ENCODE measurements at regions not wholly inside any gene's neighbourhood (a gene's known extent, or its start where the extent isn't known, plus 50 kb on each side); places are given as distances from the start of the nearest gene placed in this dataset.
"Not testable (repeated sequence)": the region's sequence is repeated elsewhere in the genome, so short reads cannot be mapped to it uniquely, and the experiment has no call there.

- Histone ChIP-seq H3K36me3 (ENCODE audit: control insufficient read depth in 3 of 3, insufficient read depth in 2 of 3, low read depth in 1 of 3, low read length in 3 of 3) (no peaks in the 10 kb centered on the region), H3K4me1 (ENCODE audit: control insufficient read depth in 3 of 3, insufficient read depth in 2 of 3, low read depth in 1 of 3, low read length in 2 of 3) (peaks cover 0 to 11% (median 5%) of the 10 kb centered on the region in 3 donors), H3K9me3 (ENCODE audit: control insufficient read depth in 2 of 2, insufficient read depth in 1 of 2, low read depth in 1 of 2, low read length in 1 of 2) (no peaks in the 10 kb centered on the region), H3K27ac (ENCODE audit: low read depth in 1 of 3, low read length in 2 of 3) (no peak overlapping the region), H3K4me3 (ENCODE audit: low read depth in 1 of 3, low read length in 3 of 3) (no peak overlapping the region), H3K27me3 (ENCODE audit: control insufficient read depth in 3 of 3, insufficient read depth in 3 of 3, low read length in 3 of 3) (no peaks in the 10 kb centered on the region)
- FAIRE-seq (no peak), DNase-seq (no peak)
- WGBS, 3 donors, result 82 to 85% (median 82%) methylated on average over 2 of the region's 2 CpGs
Measured at GRCh38 chr3:178203650-178204049, 332.6 kb upstream of the KCNMB2 start.

GRCh38 chr3:178205740-178206139 is 330.5 kb upstream of the KCNMB2 start:
- WGBS, 3 donors, result 83 to 88% (median 88%) methylated on average over 1 of the region's 1 CpG
- DNase-seq (no peak), FAIRE-seq (no peak)
- Histone ChIP-seq H3K4me3 (ENCODE audit: low read depth in 1 of 3, low read length in 3 of 3) (no peak overlapping the region), H3K27ac (ENCODE audit: low read depth in 1 of 3, low read length in 2 of 3) (no peak overlapping the region), H3K9me3 (ENCODE audit: control insufficient read depth in 2 of 2, insufficient read depth in 1 of 2, low read depth in 1 of 2, low read length in 1 of 2) (no peaks in the 10 kb centered on the region), H3K27me3 (ENCODE audit: control insufficient read depth in 3 of 3, insufficient read depth in 3 of 3, low read length in 3 of 3) (no peaks in the 10 kb centered on the region), H3K36me3 (ENCODE audit: control insufficient read depth in 3 of 3, insufficient read depth in 2 of 3, low read depth in 1 of 3, low read length in 3 of 3) (no peaks in the 10 kb centered on the region), H3K4me1 (ENCODE audit: control insufficient read depth in 3 of 3, insufficient read depth in 2 of 3, low read depth in 1 of 3, low read length in 2 of 3) (peaks cover 0 to 11% (median 5%) of the 10 kb centered on the region in 3 donors)

GRCh38 chr3:178206521-178206920 is 329.7 kb upstream of the KCNMB2 start:
- peak in 1 of 2 donors; percentile 16 for DNase-seq
- Histone ChIP-seq H3K9me3 (ENCODE audit: control insufficient read depth in 2 of 2, insufficient read depth in 1 of 2, low read depth in 1 of 2, low read length in 1 of 2) (no peaks in the 10 kb centered on the region), H3K4me1 (ENCODE audit: control insufficient read depth in 3 of 3, insufficient read depth in 2 of 3, low read depth in 1 of 3, low read length in 2 of 3) (peaks cover 0 to 9% (median 4%) of the 10 kb centered on the region in 3 donors), H3K36me3 (ENCODE audit: control insufficient read depth in 3 of 3, insufficient read depth in 2 of 3, low read depth in 1 of 3, low read length in 3 of 3) (no peaks in the 10 kb centered on the region), H3K27ac (ENCODE audit: low read depth in 1 of 3, low read length in 2 of 3) (no peak overlapping the region), H3K4me3 (ENCODE audit: low read depth in 1 of 3, low read length in 3 of 3) (no peak overlapping the region), H3K27me3 (ENCODE audit: control insufficient read depth in 3 of 3, insufficient read depth in 3 of 3, low read length in 3 of 3) (no peaks in the 10 kb centered on the region)
- 21 to 63% (median 53%) methylated on average over 3 of the region's 3 CpGs for WGBS, 3 donors
- FAIRE-seq, result no peak

- not testable (repeated sequence) for H3K36me3 ChIP-seq (ENCODE audit: control insufficient read depth in 3 of 3, insufficient read depth in 2 of 3, low read depth in 1 of 3, low read length in 3 of 3); FAIRE-seq; DNase-seq; H3K4me3 ChIP-seq (ENCODE audit: low read depth in 1 of 3, low read length in 3 of 3); H3K9me3 ChIP-seq (ENCODE audit: control insufficient read depth in 2 of 2, insufficient read depth in 1 of 2, low read depth in 1 of 2, low read length in 1 of 2); H3K4me1 ChIP-seq (ENCODE audit: control insufficient read depth in 3 of 3, insufficient read depth in 2 of 3, low read depth in 1 of 3, low read length in 2 of 3); H3K27ac ChIP-seq (ENCODE audit: low read depth in 1 of 3, low read length in 2 of 3); H3K27me3 ChIP-seq (ENCODE audit: control insufficient read depth in 3 of 3, insufficient read depth in 3 of 3, low read length in 3 of 3)
- 81 to 88% (median 87%) methylated on average over 2 of the region's 2 CpGs for WGBS, 3 donors
Measured at GRCh38 chr3:178207161-178207560, 329.1 kb upstream of the KCNMB2 start.

- FAIRE-seq; H3K9me3 ChIP-seq (ENCODE audit: control insufficient read depth in 2 of 2, insufficient read depth in 1 of 2, low read depth in 1 of 2, low read length in 1 of 2); H3K27ac ChIP-seq (ENCODE audit: low read depth in 1 of 3, low read length in 2 of 3); H3K4me3 ChIP-seq (ENCODE audit: low read depth in 1 of 3, low read length in 3 of 3); H3K4me1 ChIP-seq (ENCODE audit: control insufficient read depth in 3 of 3, insufficient read depth in 2 of 3, low read depth in 1 of 3, low read length in 2 of 3); DNase-seq; H3K36me3 ChIP-seq (ENCODE audit: control insufficient read depth in 3 of 3, insufficient read depth in 2 of 3, low read depth in 1 of 3, low read length in 3 of 3); H3K27me3 ChIP-seq (ENCODE audit: control insufficient read depth in 3 of 3, insufficient read depth in 3 of 3, low read length in 3 of 3): not testable (repeated sequence)
- 68 to 78% (median 77%) methylated on average over 9 of the region's 9 CpGs for WGBS, 3 donors
Measured at GRCh38 chr3:178207627-178208026, 328.6 kb upstream of the KCNMB2 start.

- not testable (repeated sequence) for DNase-seq; H3K9me3 ChIP-seq (ENCODE audit: control insufficient read depth in 2 of 2, insufficient read depth in 1 of 2, low read depth in 1 of 2, low read length in 1 of 2); H3K27ac ChIP-seq (ENCODE audit: low read depth in 1 of 3, low read length in 2 of 3); H3K27me3 ChIP-seq (ENCODE audit: control insufficient read depth in 3 of 3, insufficient read depth in 3 of 3, low read length in 3 of 3); H3K4me1 ChIP-seq (ENCODE audit: control insufficient read depth in 3 of 3, insufficient read depth in 2 of 3, low read depth in 1 of 3, low read length in 2 of 3); H3K36me3 ChIP-seq (ENCODE audit: control insufficient read depth in 3 of 3, insufficient read depth in 2 of 3, low read depth in 1 of 3, low read length in 3 of 3); FAIRE-seq; H3K4me3 ChIP-seq (ENCODE audit: low read depth in 1 of 3, low read length in 3 of 3)
- WGBS, 3 donors, result 100% methylated on average over 1 of the region's 1 CpG
Measured at GRCh38 chr3:178209116-178209515, 327.1 kb upstream of the KCNMB2 start.

GRCh38 chr3:178209618-178210017 is 326.6 kb upstream of the KCNMB2 start:
- not testable (repeated sequence) for H3K36me3 ChIP-seq (ENCODE audit: control insufficient read depth in 3 of 3, insufficient read depth in 2 of 3, low read depth in 1 of 3, low read length in 3 of 3); H3K27me3 ChIP-seq (ENCODE audit: control insufficient read depth in 3 of 3, insufficient read depth in 3 of 3, low read length in 3 of 3); H3K4me3 ChIP-seq (ENCODE audit: low read depth in 1 of 3, low read length in 3 of 3); H3K27ac ChIP-seq (ENCODE audit: low read depth in 1 of 3, low read length in 2 of 3); H3K9me3 ChIP-seq (ENCODE audit: control insufficient read depth in 2 of 2, insufficient read depth in 1 of 2, low read depth in 1 of 2, low read length in 1 of 2); FAIRE-seq; H3K4me1 ChIP-seq (ENCODE audit: control insufficient read depth in 3 of 3, insufficient read depth in 2 of 3, low read depth in 1 of 3, low read length in 2 of 3); DNase-seq
- WGBS, 3 donors, result 86 to 92% (median 89%) methylated on average over 2 of the region's 2 CpGs

- DNase-seq; H3K4me3 ChIP-seq (ENCODE audit: low read depth in 1 of 3, low read length in 3 of 3); H3K9me3 ChIP-seq (ENCODE audit: control insufficient read depth in 2 of 2, insufficient read depth in 1 of 2, low read depth in 1 of 2, low read length in 1 of 2); H3K27me3 ChIP-seq (ENCODE audit: control insufficient read depth in 3 of 3, insufficient read depth in 3 of 3, low read length in 3 of 3); H3K27ac ChIP-seq (ENCODE audit: low read depth in 1 of 3, low read length in 2 of 3); H3K36me3 ChIP-seq (ENCODE audit: control insufficient read depth in 3 of 3, insufficient read depth in 2 of 3, low read depth in 1 of 3, low read length in 3 of 3); FAIRE-seq; H3K4me1 ChIP-seq (ENCODE audit: control insufficient read depth in 3 of 3, insufficient read depth in 2 of 3, low read depth in 1 of 3, low read length in 2 of 3): not testable (repeated sequence)
- 86 to 100% (median 86%) methylated on average over 1 of the region's 1 CpG for WGBS, 3 donors
Measured at GRCh38 chr3:178211086-178211485, 325.1 kb upstream of the KCNMB2 start.

GRCh38 chr3:178217479-178217878 is 318.8 kb upstream of the KCNMB2 start:
- Histone ChIP-seq H3K9me3 (ENCODE audit: control insufficient read depth in 2 of 2, insufficient read depth in 1 of 2, low read depth in 1 of 2, low read length in 1 of 2) (no peaks in the 10 kb centered on the region), H3K27me3 (ENCODE audit: control insufficient read depth in 3 of 3, insufficient read depth in 3 of 3, low read length in 3 of 3) (peaks cover 0 to 2% (median 0%) of the 10 kb centered on the region in 3 donors), H3K36me3 (ENCODE audit: control insufficient read depth in 3 of 3, insufficient read depth in 2 of 3, low read depth in 1 of 3, low read length in 3 of 3) (no peaks in the 10 kb centered on the region), H3K4me3 (ENCODE audit: low read depth in 1 of 3, low read length in 3 of 3) (no peak overlapping the region), H3K4me1 (ENCODE audit: control insufficient read depth in 3 of 3, insufficient read depth in 2 of 3, low read depth in 1 of 3, low read length in 2 of 3) (no peaks in the 10 kb centered on the region), H3K27ac (ENCODE audit: low read depth in 1 of 3, low read length in 2 of 3) (no peak overlapping the region)
- WGBS, 3 donors, result 86 to 90% (median 87%) methylated on average over 2 of the region's 2 CpGs
- DNase-seq (no peak), FAIRE-seq (no peak)

Measured in small intestine (tissue), 7 donors.